HEK293T (cell line): ENCODE measurements at regions not wholly inside any gene's neighbourhood (a gene's known extent, or its start where the extent isn't known, plus 50 kb on each side); places are given as distances from the start of the nearest gene placed in this dataset.

Source experiments
- BHLHE40 ChIP-seq: fragments of 450-650 bp; IDR thresholded peaks from 2 replicates; pipeline ENCODE4 v1.6.1; 2016; ENCODE audit warnings: mild to moderate bottlenecking, moderate library complexity, borderline replicate concordance
- ELF4 ChIP-seq: fragments of 450-650 bp; IDR thresholded peaks from 2 replicates; pipeline ENCODE4 v1.6.1; 2017; ENCODE audit warnings: antibody characterized with exemption
- FOXA1 ChIP-seq: fragments of 450-650 bp; IDR thresholded peaks from 2 replicates; pipeline ENCODE4 v1.6.1; 2016; ENCODE audit warnings: mild to moderate bottlenecking
- FOXK2 ChIP-seq: fragments of 450-650 bp; IDR thresholded peaks from 2 replicates; pipeline ENCODE4 v1.6.1; 2016; ENCODE audit warnings: mild to moderate bottlenecking
- L3MBTL2 ChIP-seq: fragments of 450-650 bp; conservative IDR thresholded peaks from 2 replicates; pipeline ENCODE4 v1.6.1; 2016; ENCODE audit warnings: mild to moderate bottlenecking
- SUZ12 ChIP-seq: fragments of 450-650 bp; IDR thresholded peaks from 2 replicates; pipeline ENCODE4 v1.6.1; 2016; ENCODE audit warnings: mild to moderate bottlenecking

DNA sequence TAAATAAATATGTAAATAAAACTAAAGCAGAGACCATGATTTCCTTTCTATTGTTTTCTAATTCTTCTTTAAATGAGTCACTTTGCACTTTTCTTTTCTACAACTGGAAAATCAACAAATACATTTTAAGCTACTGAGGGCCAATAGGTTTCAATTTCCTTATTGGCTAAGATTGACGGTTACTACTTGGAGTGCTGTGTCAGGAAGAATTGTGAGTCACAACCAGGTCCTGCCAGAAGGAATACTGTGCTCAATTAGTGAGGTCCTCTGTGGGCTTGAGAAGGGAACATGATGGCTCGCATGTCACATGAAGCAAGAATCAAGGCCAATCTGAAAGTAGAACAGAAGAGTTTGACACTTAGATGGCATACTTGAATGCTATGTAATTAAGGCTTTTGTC lies 110.8 kb downstream of the HMHB1 start:
- TF ChIP-seq L3MBTL2, result no peak
- TF ChIP-seq ELF4, result no peak
- no peak for TF ChIP-seq SUZ12
- no peak for TF ChIP-seq BHLHE40
- no peak for TF ChIP-seq FOXK2
- TF ChIP-seq FOXA1, result no peak
